HG03378 (cell line): ENCODE measurements at regions not wholly inside any gene's neighbourhood (a gene's known extent, or its start where the extent isn't known, plus 50 kb on each side); places are given as distances from the start of the nearest gene placed in this dataset.

Experiments used
- ATAC-seq: cut with Tn5 transposase; IDR thresholded peaks from one replicate; pipeline ENCODE4 v1.9.1; 2021; ENCODE audit warnings: mild to moderate bottlenecking, moderate library complexity; ENCODE audit not compliant: unreplicated experiment

- ATAC-seq, result no peak
These were observed 89.5 kb downstream of the ZC3H11B start for GRCh38 chr1:219523411-219523810.

- ATAC-seq, result no peak
These were observed 91.6 kb downstream of the ZC3H11B start for GRCh38 chr1:219521325-219521724.

- no peak for ATAC-seq
These were observed 92.7 kb downstream of the ZC3H11B start for GRCh38 chr1:219520241-219520640.

- ATAC-seq, result no peak
These were observed 94.0 kb downstream of the ZC3H11B start for GRCh38 chr1:219518907-219519248.

GRCh38 chr1:219518168-219518906, 94.6 kb downstream of the ZC3H11B start:
- no peak for ATAC-seq

- ATAC-seq, result no peak
These were observed 95.9 kb downstream of the ZC3H11B start for GRCh38 chr1:219517031-219517430.

GRCh38 chr1:219514728-219515127, 98.2 kb downstream of the ZC3H11B start:
- no peak for ATAC-seq

GRCh38 chr1:219507437-219507836, 105.5 kb downstream of the ZC3H11B start:
- ATAC-seq, result no peak

GRCh38 chr1:219506936-219507335, 106.0 kb downstream of the ZC3H11B start:
- ATAC-seq, result no peak

GRCh38 chr1:219506473-219506899, 106.4 kb downstream of the ZC3H11B start:
- ATAC-seq, result no peak

GRCh38 chr1:219505886-219506285, 107.0 kb downstream of the ZC3H11B start:
- ATAC-seq, result no peak

- no peak for ATAC-seq
These were observed 109.3 kb downstream of the ZC3H11B start for GRCh38 chr1:219503604-219504003.

GRCh38 chr1:219500327-219500897, 112.5 kb downstream of the ZC3H11B start:
- ATAC-seq, result no peak

- ATAC-seq, result no peak
These were observed 114.2 kb downstream of the ZC3H11B start for GRCh38 chr1:219498666-219499065.

- no peak for ATAC-seq
These were observed 117.0 kb downstream of the ZC3H11B start for GRCh38 chr1:219495737-219496408.

- no peak for ATAC-seq
These were observed 120.2 kb downstream of the ZC3H11B start for GRCh38 chr1:219492717-219493116.

- no peak for ATAC-seq
These were observed 122.3 kb downstream of the ZC3H11B start for GRCh38 chr1:219490566-219490965.

- no peak for ATAC-seq
These were observed 123.3 kb downstream of the ZC3H11B start for GRCh38 chr1:219489636-219490035.

GRCh38 chr1:219488275-219488674, 124.6 kb downstream of the ZC3H11B start:
- no peak for ATAC-seq

GRCh38 chr1:219483530-219483929, 129.4 kb downstream of the ZC3H11B start:
- ATAC-seq, result no peak

GRCh38 chr1:219480011-219480410, 132.9 kb downstream of the ZC3H11B start:
- no peak for ATAC-seq

GRCh38 chr1:219478811-219479210, 134.1 kb downstream of the ZC3H11B start:
- ATAC-seq, result no peak
